Ectodermal cell (in vitro differentiated cells): ENCODE measurements at regions not wholly inside any gene's neighbourhood (a gene's known extent, or its start where the extent isn't known, plus 50 kb on each side); places are given as distances from the start of the nearest gene placed in this dataset.
"Not testable (repeated sequence)": the region's sequence is repeated elsewhere in the genome, so short reads cannot be mapped to it uniquely, and the experiment has no call there.

Experiments
- H3K27ac ChIP-seq: 2 replicates; pipeline ENCODE4 v1.7.0; 2013; ENCODE audit warnings: mild to moderate bottlenecking, low read depth, low read length; ENCODE audit not compliant: insufficient read depth, poor library complexity, severe bottlenecking
- H3K27me3 ChIP-seq: 2 replicates; pipeline ENCODE4 v1.7.0; 2013; ENCODE audit warnings: mild to moderate bottlenecking, low read length; ENCODE audit not compliant: insufficient read depth, control insufficient read depth, poor library complexity, severe bottlenecking
- H3K36me3 ChIP-seq: one replicate; pipeline ENCODE4 v1.7.0; 2013; ENCODE audit warnings: low read length; ENCODE audit not compliant: control insufficient read depth, insufficient read depth
- H3K4me1 ChIP-seq: one replicate; pipeline ENCODE4 v1.7.0; 2013; ENCODE audit warnings: low read length; ENCODE audit not compliant: control insufficient read depth, insufficient read depth
- H3K4me3 ChIP-seq: 2 replicates; pipeline ENCODE4 v1.7.0; 2013; ENCODE audit warnings: low read depth, low read length, control low read depth; ENCODE audit not compliant: insufficient read depth
- H3K9me3 ChIP-seq: 2 replicates; pipeline ENCODE4 v1.7.0; 2013; ENCODE audit warnings: mild to moderate bottlenecking, low read length, moderate library complexity; ENCODE audit not compliant: control insufficient read depth
- WGBS, 2 experiments: methylation state at CpG; one replicate each; pipeline ENCODE4 v1.1.7; 2013; ENCODE audit warnings: missing lambda C conversion rate in 2 of 2; 5-methylcytosine and 5-hydroxymethylcytosine counted together

- H3K27ac ChIP-seq, H3K9me3 ChIP-seq, H3K36me3 ChIP-seq, H3K4me3 ChIP-seq, H3K4me1 ChIP-seq, H3K27me3 ChIP-seq: not testable (repeated sequence)
- WGBS, 2 experiments: 82 to 83% methylated on average over 4 to 5 of the region's 6 CpGs
Measured at GRCh38 chr2:111266556-111266955, 145.8 kb downstream of the BCL2L11 start.

- 89 to 94% methylated on average over 10 to 14 of the region's 14 CpGs for WGBS, 2 experiments
- H3K27ac ChIP-seq, H3K36me3 ChIP-seq: not testable (repeated sequence)
Measured at GRCh38 chr2:111267038-111267437, 146.3 kb downstream of the BCL2L11 start.

GRCh38 chr2:111269761-111270323, 149.1 kb downstream of the BCL2L11 start:
- not testable (repeated sequence) for H3K27ac ChIP-seq, H3K4me3 ChIP-seq, H3K4me1 ChIP-seq, H3K27me3 ChIP-seq, H3K9me3 ChIP-seq, H3K36me3 ChIP-seq
- WGBS, 2 experiments: no CpG with 5 or more reads among the region's 4 CpGs

More at GRCh38 chr2:111267038-111267437, 146.3 kb downstream of the BCL2L11 start:
- not testable (repeated sequence) for H3K4me1 ChIP-seq, H3K9me3 ChIP-seq, H3K27me3 ChIP-seq, H3K4me3 ChIP-seq

GRCh38 chr2:111270569-111270968, 149.9 kb downstream of the BCL2L11 start:
- not testable (repeated sequence) for H3K9me3 ChIP-seq, H3K27me3 ChIP-seq, H3K36me3 ChIP-seq, H3K27ac ChIP-seq, H3K4me1 ChIP-seq, H3K4me3 ChIP-seq
- 89 to 100% methylated on average over 1 to 2 of the region's 3 CpGs for WGBS, 2 experiments

GRCh38 chr2:111271647-111272304, 151.1 kb downstream of the BCL2L11 start:
- H3K4me1 ChIP-seq, H3K36me3 ChIP-seq, H3K9me3 ChIP-seq, H3K27ac ChIP-seq, H3K4me3 ChIP-seq, H3K27me3 ChIP-seq: not testable (repeated sequence)
- WGBS, 2 experiments: 84 to 95% methylated on average over 4 of the region's 8 CpGs

- H3K27ac ChIP-seq, H3K36me3 ChIP-seq, H3K4me3 ChIP-seq, H3K9me3 ChIP-seq, H3K4me1 ChIP-seq, H3K27me3 ChIP-seq: not testable (repeated sequence)
- 90 to 94% methylated on average over 3 of the region's 7 CpGs for WGBS, 2 experiments
Measured at GRCh38 chr2:111273007-111273406, 152.3 kb downstream of the BCL2L11 start.

- not testable (repeated sequence) for H3K9me3 ChIP-seq, H3K36me3 ChIP-seq, H3K4me1 ChIP-seq, H3K27me3 ChIP-seq, H3K4me3 ChIP-seq, H3K27ac ChIP-seq
- 94 to 95% methylated on average over 9 to 11 of the region's 15 CpGs for WGBS, 2 experiments
Measured at GRCh38 chr2:111275047-111275853, 154.5 kb downstream of the BCL2L11 start.

GRCh38 chr2:111275854-111276171, 155.1 kb downstream of the BCL2L11 start:
- not testable (repeated sequence) for H3K4me3 ChIP-seq, H3K4me1 ChIP-seq, H3K27ac ChIP-seq, H3K27me3 ChIP-seq, H3K36me3 ChIP-seq, H3K9me3 ChIP-seq
- WGBS, 2 experiments: 100% methylated on average over 1 of the region's 3 CpGs; no CpG with 5 or more reads in 1 of the 2 experiments

GRCh38 chr2:111278133-111278532, 157.4 kb downstream of the BCL2L11 start:
- not testable (repeated sequence) for H3K27me3 ChIP-seq, H3K36me3 ChIP-seq, H3K4me3 ChIP-seq, H3K9me3 ChIP-seq, H3K27ac ChIP-seq, H3K4me1 ChIP-seq
- WGBS, 2 experiments: 60 to 96% methylated on average over 1 to 3 of the region's 3 CpGs

GRCh38 chr2:111280709-111281286, 160.1 kb downstream of the BCL2L11 start:
- H3K36me3 ChIP-seq, H3K4me1 ChIP-seq, H3K27ac ChIP-seq, H3K9me3 ChIP-seq, H3K27me3 ChIP-seq, H3K4me3 ChIP-seq: not testable (repeated sequence)
- WGBS, 2 experiments: 95 to 96% methylated on average over 2 of the region's 6 CpGs
